ENCODE measurements at regions not wholly inside any gene's neighbourhood (a gene's known extent, or its start where the extent isn't known, plus 50 kb on each side); places are given as distances from the start of the nearest gene placed in this dataset.

DNA sequence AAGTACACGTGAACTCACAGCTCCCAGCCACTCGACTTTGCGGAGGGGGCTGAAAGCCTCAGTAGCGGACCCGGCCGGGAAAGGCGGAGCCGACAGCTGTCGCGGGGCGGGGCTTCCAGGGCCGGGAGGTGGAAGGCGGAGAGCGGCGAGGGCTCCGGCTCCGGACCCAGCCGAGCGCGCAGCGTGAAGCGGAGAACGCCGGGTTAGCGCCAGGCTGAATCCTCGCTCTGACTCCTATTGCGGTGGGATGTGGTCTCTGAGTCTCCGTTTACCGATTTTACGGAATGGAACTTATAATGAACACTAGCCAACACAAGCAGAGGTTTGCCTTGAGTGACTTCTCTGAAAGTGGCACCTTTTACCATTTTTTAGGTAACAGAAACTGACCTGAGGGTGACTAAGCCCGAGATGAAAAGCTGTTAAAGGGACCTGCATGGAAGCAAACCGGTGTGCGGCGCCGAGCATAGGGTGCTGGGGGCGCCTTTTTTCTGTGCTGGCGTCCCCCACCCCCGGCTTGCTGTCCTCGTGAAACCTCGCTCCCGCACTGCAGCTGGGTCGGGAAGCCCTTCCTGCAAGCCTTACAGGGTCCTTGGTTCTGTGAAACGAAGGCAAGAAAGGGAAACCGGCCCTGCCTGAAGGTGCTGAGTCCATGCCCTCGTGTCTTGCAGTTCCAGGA lies 72.9 kb downstream of the EN1 start:
- no peaks in the 10 kb centered on the region for H3K4me1 ChIP-seq (ENCODE audit: control insufficient read depth, low read length)
- H3K27me3 ChIP-seq (ENCODE audit: control insufficient read depth, low read length), result peaks cover 9% of the 10 kb centered on the region
- H4K20me1 ChIP-seq (ENCODE audit: control insufficient read depth, insufficient read depth, low read depth, low read length), result no peaks in the 10 kb centered on the region
- H3K4me3 ChIP-seq (ENCODE audit: low read length), result no peak overlapping the region
- H3K36me3 ChIP-seq (ENCODE audit: control insufficient read depth, low read length), result no peaks in the 10 kb centered on the region
- H3K9me2 ChIP-seq (replicated peaks; ENCODE audit: control insufficient read depth, low read length), result no peaks in the 10 kb centered on the region
- H3K9me3 ChIP-seq (ENCODE audit: control insufficient read depth, insufficient read depth, low read length), result no peaks in the 10 kb centered on the region
- TF ChIP-seq, protein P1, sequence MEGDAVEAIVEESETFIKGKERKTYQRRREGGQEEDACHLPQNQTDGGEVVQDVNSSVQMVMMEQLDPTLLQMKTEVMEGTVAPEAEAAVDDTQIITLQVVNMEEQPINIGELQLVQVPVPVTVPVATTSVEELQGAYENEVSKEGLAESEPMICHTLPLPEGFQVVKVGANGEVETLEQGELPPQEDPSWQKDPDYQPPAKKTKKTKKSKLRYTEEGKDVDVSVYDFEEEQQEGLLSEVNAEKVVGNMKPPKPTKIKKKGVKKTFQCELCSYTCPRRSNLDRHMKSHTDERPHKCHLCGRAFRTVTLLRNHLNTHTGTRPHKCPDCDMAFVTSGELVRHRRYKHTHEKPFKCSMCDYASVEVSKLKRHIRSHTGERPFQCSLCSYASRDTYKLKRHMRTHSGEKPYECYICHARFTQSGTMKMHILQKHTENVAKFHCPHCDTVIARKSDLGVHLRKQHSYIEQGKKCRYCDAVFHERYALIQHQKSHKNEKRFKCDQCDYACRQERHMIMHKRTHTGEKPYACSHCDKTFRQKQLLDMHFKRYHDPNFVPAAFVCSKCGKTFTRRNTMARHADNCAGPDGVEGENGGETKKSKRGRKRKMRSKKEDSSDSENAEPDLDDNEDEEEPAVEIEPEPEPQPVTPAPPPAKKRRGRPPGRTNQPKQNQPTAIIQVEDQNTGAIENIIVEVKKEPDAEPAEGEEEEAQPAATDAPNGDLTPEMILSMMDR (IDR thresholded peaks at IDR 0.05; ENCODE audit: low read depth, low read length, poor library complexity, severe bottlenecking), result no peak
- TF ChIP-seq EZH2phosphoT487 (IDR thresholded peaks at IDR 0.05; ENCODE audit: borderline replicate concordance, low read length), result no peak
- H3K79me2 ChIP-seq (ENCODE audit: control insufficient read depth, low read length), result no peaks in the 10 kb centered on the region
- H3F3A ChIP-seq (ENCODE audit: control insufficient read depth, insufficient read depth), result no peaks in the 10 kb centered on the region
- H3K27ac ChIP-seq (ENCODE audit: low read depth, low read length), result no peak overlapping the region
- no peak overlapping the region for H3K4me2 ChIP-seq (ENCODE audit: low read length)

- Histone ChIP-seq H4K20me1 (ENCODE audit: control insufficient read depth, insufficient read depth, low read depth, low read length) (no peaks in the 10 kb centered on the region), H3K79me2 (ENCODE audit: control insufficient read depth, low read length) (no peaks in the 10 kb centered on the region), H3F3A (ENCODE audit: control insufficient read depth, insufficient read depth) (no peaks in the 10 kb centered on the region), H3K36me3 (ENCODE audit: control insufficient read depth, low read length) (no peaks in the 10 kb centered on the region), H3K27ac (ENCODE audit: low read depth, low read length) (no peak overlapping the region), H3K4me1 (ENCODE audit: control insufficient read depth, low read length) (no peaks in the 10 kb centered on the region), H3K9me2 (replicated peaks; ENCODE audit: control insufficient read depth, low read length) (no peaks in the 10 kb centered on the region), H3K4me3 (ENCODE audit: low read length) (no peak overlapping the region), H3K27me3 (ENCODE audit: control insufficient read depth, low read length) (peaks cover 9% of the 10 kb centered on the region; the same call in 1 of the 2 replicates), H3K4me2 (ENCODE audit: low read length) (no peak overlapping the region), H3K9me3 (ENCODE audit: control insufficient read depth, insufficient read depth, low read length) (no peaks in the 10 kb centered on the region)
- TF ChIP-seq EZH2phosphoT487 (IDR thresholded peaks at IDR 0.05; ENCODE audit: borderline replicate concordance, low read length), result no peak
- TF ChIP-seq, protein P1 (IDR thresholded peaks at IDR 0.05; ENCODE audit: low read depth, low read length, poor library complexity, severe bottlenecking), result no peak
Measured at GRCh38 chr2:118773826-118774225, 73.6 kb downstream of the EN1 start.

- no peaks in the 10 kb centered on the region for H3K36me3 ChIP-seq (ENCODE audit: control insufficient read depth, low read length)
- no peak for TF ChIP-seq EZH2phosphoT487 (IDR thresholded peaks at IDR 0.05; ENCODE audit: borderline replicate concordance, low read length)
- TF ChIP-seq, protein P1 (IDR thresholded peaks at IDR 0.05; ENCODE audit: low read depth, low read length, poor library complexity, severe bottlenecking), result no peak
- H3K4me1 ChIP-seq (ENCODE audit: control insufficient read depth, low read length), result no peaks in the 10 kb centered on the region
- no peaks in the 10 kb centered on the region for H3K79me2 ChIP-seq (ENCODE audit: control insufficient read depth, low read length)
- no peaks in the 10 kb centered on the region for H3K9me2 ChIP-seq (replicated peaks; ENCODE audit: control insufficient read depth, low read length)
- H4K20me1 ChIP-seq (ENCODE audit: control insufficient read depth, insufficient read depth, low read depth, low read length), result no peaks in the 10 kb centered on the region
- no peaks in the 10 kb centered on the region for H3F3A ChIP-seq (ENCODE audit: control insufficient read depth, insufficient read depth)
- H3K27ac ChIP-seq (ENCODE audit: low read depth, low read length), result no peak overlapping the region
- peaks cover 12% of the 10 kb centered on the region; the same call in 1 of the 2 replicates for H3K27me3 ChIP-seq (ENCODE audit: control insufficient read depth, low read length)
- H3K9me3 ChIP-seq (ENCODE audit: control insufficient read depth, insufficient read depth, low read length), result no peaks in the 10 kb centered on the region
- H3K4me2 ChIP-seq (ENCODE audit: low read length), result no peak overlapping the region
- H3K4me3 ChIP-seq (ENCODE audit: low read length), result no peak overlapping the region
Measured at GRCh38 chr2:118772487-118773200, 74.8 kb downstream of the EN1 start.

All from DOHH2 (cell line).